Vagina (tissue), 2 donors: ENCODE measurements at regions not wholly inside any gene's neighbourhood (a gene's known extent, or its start where the extent isn't known, plus 50 kb on each side); places are given as distances from the start of the nearest gene placed in this dataset.

Source experiments
- POLR2A ChIP-seq, 2 donors: fragments of 450-650 bp; IDR thresholded peaks; one replicate each; pipeline ENCODE4 v1.6.1; 2017; ENCODE audit warnings: antibody characterized with exemption in 2 of 2, mild to moderate bottlenecking in 2 of 2, moderate library complexity in 2 of 2
- TF ChIP-seq, protein P1 (sequence below), 3 experiments: fragments of 450-650 bp in 2 of 3; fragments of 200-600 bp in 1 of 3; sonication (generic) in 1 of 3; IDR thresholded peaks; one replicate each; pipeline ENCODE4 v1.5.1; 2017 to 2019; ENCODE audit warnings: antibody characterized with exemption in 3 of 3, mild to moderate bottlenecking in 2 of 3, moderate library complexity in 2 of 3

GRCh38 chr5:128711216-128711615 lies 173.2 kb upstream of the FBN2 start:
- no peak for TF ChIP-seq POLR2A (IDR thresholded peaks at IDR 0.05)
- TF ChIP-seq, protein P1, sequence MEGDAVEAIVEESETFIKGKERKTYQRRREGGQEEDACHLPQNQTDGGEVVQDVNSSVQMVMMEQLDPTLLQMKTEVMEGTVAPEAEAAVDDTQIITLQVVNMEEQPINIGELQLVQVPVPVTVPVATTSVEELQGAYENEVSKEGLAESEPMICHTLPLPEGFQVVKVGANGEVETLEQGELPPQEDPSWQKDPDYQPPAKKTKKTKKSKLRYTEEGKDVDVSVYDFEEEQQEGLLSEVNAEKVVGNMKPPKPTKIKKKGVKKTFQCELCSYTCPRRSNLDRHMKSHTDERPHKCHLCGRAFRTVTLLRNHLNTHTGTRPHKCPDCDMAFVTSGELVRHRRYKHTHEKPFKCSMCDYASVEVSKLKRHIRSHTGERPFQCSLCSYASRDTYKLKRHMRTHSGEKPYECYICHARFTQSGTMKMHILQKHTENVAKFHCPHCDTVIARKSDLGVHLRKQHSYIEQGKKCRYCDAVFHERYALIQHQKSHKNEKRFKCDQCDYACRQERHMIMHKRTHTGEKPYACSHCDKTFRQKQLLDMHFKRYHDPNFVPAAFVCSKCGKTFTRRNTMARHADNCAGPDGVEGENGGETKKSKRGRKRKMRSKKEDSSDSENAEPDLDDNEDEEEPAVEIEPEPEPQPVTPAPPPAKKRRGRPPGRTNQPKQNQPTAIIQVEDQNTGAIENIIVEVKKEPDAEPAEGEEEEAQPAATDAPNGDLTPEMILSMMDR (IDR thresholded peaks at IDR 0.05) = no peak
